ENCODE measurements at regions not wholly inside any gene's neighbourhood (a gene's known extent, or its start where the extent isn't known, plus 50 kb on each side); places are given as distances from the start of the nearest gene placed in this dataset.

- TF ChIP-seq CTCF (IDR thresholded peaks at IDR 0.05) = no peak
- Mint-ChIP-seq H3K27ac (ENCODE audit: unreplicated experiment) (no peak overlapping the region), H3K9me3 (ENCODE audit: unreplicated experiment) (peaks cover 5% of the 10 kb centered on the region), H3K36me3 (ENCODE audit: unreplicated experiment) (no peaks in the 10 kb centered on the region), H3K4me3 (ENCODE audit: unreplicated experiment) (no peak overlapping the region), H3K27me3 (ENCODE audit: unreplicated experiment) (no peaks in the 10 kb centered on the region), H3K4me1 (ENCODE audit: unreplicated experiment) (peaks cover 20% of the 10 kb centered on the region)
- DNase-seq (ENCODE audit: extremely low spot score, unreplicated experiment) = no peak
Measured at GRCh38 chr4:138693526-138693925, 322.1 kb upstream of the NOCT start.

GRCh38 chr4:138692411-138692810 is 323.2 kb upstream of the NOCT start:
- peaks cover 5% of the 10 kb centered on the region for H3K9me3 Mint-ChIP-seq (ENCODE audit: unreplicated experiment)
- H3K4me3 Mint-ChIP-seq (ENCODE audit: unreplicated experiment) = no peak overlapping the region
- H3K27me3 Mint-ChIP-seq (ENCODE audit: unreplicated experiment) = no peaks in the 10 kb centered on the region
- no peak for DNase-seq (ENCODE audit: extremely low spot score, unreplicated experiment)
- no peaks in the 10 kb centered on the region for H3K36me3 Mint-ChIP-seq (ENCODE audit: unreplicated experiment)
- peaks cover 14% of the 10 kb centered on the region for H3K4me1 Mint-ChIP-seq (ENCODE audit: unreplicated experiment)
- TF ChIP-seq CTCF (IDR thresholded peaks at IDR 0.05) = no peak
- H3K27ac Mint-ChIP-seq (ENCODE audit: unreplicated experiment) = no peak overlapping the region

GRCh38 chr4:138689593-138689992 is 326.0 kb upstream of the NOCT start:
- Mint-ChIP-seq H3K36me3 (ENCODE audit: unreplicated experiment) (no peaks in the 10 kb centered on the region), H3K27me3 (ENCODE audit: unreplicated experiment) (no peaks in the 10 kb centered on the region), H3K9me3 (ENCODE audit: unreplicated experiment) (peaks cover 5% of the 10 kb centered on the region), H3K27ac (ENCODE audit: unreplicated experiment) (no peak overlapping the region), H3K4me1 (ENCODE audit: unreplicated experiment) (peaks cover 17% of the 10 kb centered on the region), H3K4me3 (ENCODE audit: unreplicated experiment) (no peak overlapping the region)
- TF ChIP-seq CTCF (IDR thresholded peaks at IDR 0.05) = no peak
- DNase-seq (ENCODE audit: extremely low spot score, unreplicated experiment) = no peak

- Mint-ChIP-seq H3K27me3 (ENCODE audit: unreplicated experiment) (no peaks in the 10 kb centered on the region), H3K36me3 (ENCODE audit: unreplicated experiment) (no peaks in the 10 kb centered on the region), H3K9me3 (ENCODE audit: unreplicated experiment) (peaks cover 5% of the 10 kb centered on the region), H3K4me3 (ENCODE audit: unreplicated experiment) (no peak overlapping the region), H3K4me1 (ENCODE audit: unreplicated experiment) (peaks cover 17% of the 10 kb centered on the region), H3K27ac (ENCODE audit: unreplicated experiment) (no peak overlapping the region)
- TF ChIP-seq CTCF (IDR thresholded peaks at IDR 0.05) = no peak
- DNase-seq (ENCODE audit: extremely low spot score, unreplicated experiment) = no peak
Measured at GRCh38 chr4:138689187-138689586, 326.4 kb upstream of the NOCT start.

GRCh38 chr4:138688408-138689085 is 327.0 kb upstream of the NOCT start:
- Mint-ChIP-seq H3K27me3 (ENCODE audit: unreplicated experiment) (no peaks in the 10 kb centered on the region), H3K36me3 (ENCODE audit: unreplicated experiment) (no peaks in the 10 kb centered on the region), H3K9me3 (ENCODE audit: unreplicated experiment) (peaks cover 5% of the 10 kb centered on the region), H3K27ac (ENCODE audit: unreplicated experiment) (no peak overlapping the region), H3K4me1 (ENCODE audit: unreplicated experiment) (peaks cover 17% of the 10 kb centered on the region), H3K4me3 (ENCODE audit: unreplicated experiment) (no peak overlapping the region)
- DNase-seq (ENCODE audit: extremely low spot score, unreplicated experiment) = no peak
- no peak for TF ChIP-seq CTCF (IDR thresholded peaks at IDR 0.05)
